GM12874 (cell line): ENCODE measurements at regions not wholly inside any gene's neighbourhood (a gene's known extent, or its start where the extent isn't known, plus 50 kb on each side); places are given as distances from the start of the nearest gene placed in this dataset.

Experiments
- TF ChIP-seq, protein P1 (sequence below): IDR thresholded peaks from 2 replicates; pipeline ENCODE4 v1.5.1; 2011; ENCODE audit warnings: low read depth, mild to moderate bottlenecking, control low read depth, low read length, moderate library complexity; ENCODE audit not compliant: insufficient read depth

GRCh38 chr10:33109788-33110469, 151.9 kb upstream of the ITGB1 start:
- TF ChIP-seq, protein P1, sequence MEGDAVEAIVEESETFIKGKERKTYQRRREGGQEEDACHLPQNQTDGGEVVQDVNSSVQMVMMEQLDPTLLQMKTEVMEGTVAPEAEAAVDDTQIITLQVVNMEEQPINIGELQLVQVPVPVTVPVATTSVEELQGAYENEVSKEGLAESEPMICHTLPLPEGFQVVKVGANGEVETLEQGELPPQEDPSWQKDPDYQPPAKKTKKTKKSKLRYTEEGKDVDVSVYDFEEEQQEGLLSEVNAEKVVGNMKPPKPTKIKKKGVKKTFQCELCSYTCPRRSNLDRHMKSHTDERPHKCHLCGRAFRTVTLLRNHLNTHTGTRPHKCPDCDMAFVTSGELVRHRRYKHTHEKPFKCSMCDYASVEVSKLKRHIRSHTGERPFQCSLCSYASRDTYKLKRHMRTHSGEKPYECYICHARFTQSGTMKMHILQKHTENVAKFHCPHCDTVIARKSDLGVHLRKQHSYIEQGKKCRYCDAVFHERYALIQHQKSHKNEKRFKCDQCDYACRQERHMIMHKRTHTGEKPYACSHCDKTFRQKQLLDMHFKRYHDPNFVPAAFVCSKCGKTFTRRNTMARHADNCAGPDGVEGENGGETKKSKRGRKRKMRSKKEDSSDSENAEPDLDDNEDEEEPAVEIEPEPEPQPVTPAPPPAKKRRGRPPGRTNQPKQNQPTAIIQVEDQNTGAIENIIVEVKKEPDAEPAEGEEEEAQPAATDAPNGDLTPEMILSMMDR: no peak

DNA sequence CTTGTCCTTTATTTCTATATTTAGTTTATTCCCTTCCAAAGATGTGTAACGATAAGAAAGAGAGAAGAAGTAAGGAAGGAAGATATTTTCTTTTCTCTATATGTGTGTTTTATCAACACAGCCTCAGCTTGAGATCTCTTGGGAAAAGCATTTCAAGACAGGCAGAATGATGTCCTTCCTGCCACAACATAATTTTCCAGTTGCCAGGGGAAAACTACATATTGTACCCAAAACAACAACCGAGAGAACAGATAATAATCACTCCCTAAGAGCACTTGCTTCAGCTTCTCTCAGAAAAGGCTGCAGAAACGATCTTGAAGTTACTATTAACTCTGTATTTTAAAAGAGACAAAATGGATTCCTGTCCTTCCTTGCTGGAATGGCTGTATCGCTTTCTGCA, 151.4 kb upstream of the ITGB1 start:
- TF ChIP-seq, protein P1: no peak

DNA sequence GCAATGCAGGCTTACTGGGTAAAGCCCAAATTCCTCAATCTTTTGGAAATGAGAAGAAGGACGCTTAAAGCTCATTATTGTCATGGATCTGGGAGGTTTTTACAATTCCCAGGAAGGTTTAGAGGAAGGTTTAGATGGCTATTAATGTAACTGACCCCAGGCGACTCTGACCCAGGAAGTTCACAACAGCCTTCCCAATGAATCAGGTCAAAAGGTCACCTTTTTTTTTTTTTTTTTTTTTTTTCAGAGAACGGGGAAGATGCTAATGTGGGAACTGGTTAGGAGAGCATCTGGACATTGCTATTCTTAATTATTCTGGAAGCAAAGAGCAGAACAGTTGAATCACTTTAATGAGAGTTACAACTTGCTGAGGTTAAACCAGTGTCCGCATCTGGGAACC, 149.9 kb upstream of the ITGB1 start:
- TF ChIP-seq, protein P1: no peak

- TF ChIP-seq, protein P1: peak; percentile 2; the same call in 1 of the 2 replicates
Measured at GRCh38 chr10:33106767-33107166, 148.7 kb upstream of the ITGB1 start.

DNA sequence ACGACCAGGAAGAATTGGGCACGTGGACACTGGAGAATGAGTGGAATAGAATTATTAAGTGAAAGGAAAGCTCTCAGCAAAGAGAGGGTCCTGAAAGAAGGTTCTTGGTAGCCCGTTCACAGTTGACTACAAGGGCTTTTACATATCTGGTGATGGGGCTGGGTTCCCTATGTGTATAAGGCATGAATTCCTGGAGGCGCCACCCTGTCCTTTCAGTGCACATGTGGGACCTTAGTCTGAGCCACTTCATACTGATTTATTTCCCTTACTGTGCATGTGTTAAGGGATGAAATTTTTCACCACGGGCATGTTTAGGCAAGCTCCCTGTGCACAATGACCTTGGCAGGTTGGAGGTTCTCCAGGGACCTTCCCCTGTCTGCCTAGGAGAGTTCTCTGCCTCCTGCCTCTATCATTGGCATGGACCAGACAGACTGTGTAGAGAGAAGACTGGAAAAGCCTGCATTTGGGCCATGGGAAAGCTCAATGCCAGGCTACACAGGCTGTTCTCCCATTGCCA, 145.9 kb upstream of the ITGB1 start:
- TF ChIP-seq, protein P1: no peak

DNA sequence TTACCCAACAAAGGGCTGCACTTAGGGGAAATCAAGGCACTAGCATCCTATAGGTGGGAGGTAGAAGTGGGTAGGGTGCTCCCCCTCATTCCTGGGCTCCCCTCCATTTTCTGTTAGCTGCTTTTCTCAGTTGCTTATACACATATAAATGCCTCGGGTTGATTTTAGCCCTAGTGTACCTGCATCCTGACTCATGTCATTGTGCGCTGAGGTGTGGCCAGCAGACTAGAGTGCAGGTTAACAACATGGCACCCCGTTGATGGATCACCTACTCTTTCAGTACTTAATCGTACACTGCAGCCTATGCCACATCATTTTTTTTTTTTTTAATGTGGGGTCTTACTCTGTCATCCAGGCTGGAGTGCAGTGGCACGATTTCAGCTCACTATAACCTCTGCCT, 144.0 kb upstream of the ITGB1 start:
- TF ChIP-seq, protein P1: no peak

- TF ChIP-seq, protein P1: no peak
Measured at GRCh38 chr10:33101392-33101787, 143.4 kb upstream of the ITGB1 start.
